H9 (cell line): ENCODE measurements at regions not wholly inside any gene's neighbourhood (a gene's known extent, or its start where the extent isn't known, plus 50 kb on each side); places are given as distances from the start of the nearest gene placed in this dataset.
"Not testable (repeated sequence)": the region's sequence is repeated elsewhere in the genome, so short reads cannot be mapped to it uniquely, and the experiment has no call there.

Experiments
- DNase-seq: peaks from one replicate; pipeline ENCODE4 v3.0.0-alpha.2; 2017
- H2AFZ ChIP-seq: one replicate; pipeline ENCODE4 v1.6.1; 2013; ENCODE audit warnings: mild to moderate bottlenecking, low read length, control low read depth, moderate library complexity
- H2AK5ac ChIP-seq: 2 replicates; pipeline ENCODE4 v1.6.1; 2013; ENCODE audit warnings: low read length, control low read depth, mixed read lengths; ENCODE audit not compliant: insufficient read length
- H2BK120ac ChIP-seq: one replicate; pipeline ENCODE4 v1.6.1; 2013; ENCODE audit warnings: low read depth, mild to moderate bottlenecking, low read length, control low read depth, inconsistent platforms; ENCODE audit not compliant: poor library complexity, severe bottlenecking
- H2BK12ac ChIP-seq: 2 replicates; pipeline ENCODE4 v1.6.1; 2013; ENCODE audit warnings: low read length, control low read depth, mixed read lengths, low read depth; ENCODE audit not compliant: insufficient read length
- H2BK15ac ChIP-seq: 2 replicates; pipeline ENCODE4 v1.6.1; 2013; ENCODE audit warnings: low read depth, low read length, control low read depth
- H2BK20ac ChIP-seq: one replicate; pipeline ENCODE4 v1.6.1; 2013; ENCODE audit warnings: low read depth, mild to moderate bottlenecking, low read length, control low read depth, inconsistent platforms; ENCODE audit not compliant: poor library complexity, severe bottlenecking
- H2BK5ac ChIP-seq: 2 replicates; pipeline ENCODE4 v1.6.1; 2013; ENCODE audit warnings: low read length, control low read depth, mixed read lengths; ENCODE audit not compliant: insufficient read length
- H3K14ac ChIP-seq: 2 replicates; pipeline ENCODE4 v1.6.1; 2013; ENCODE audit warnings: low read length, control low read depth; ENCODE audit not compliant: insufficient read depth
- H3K18ac ChIP-seq: 2 replicates; pipeline ENCODE4 v1.6.1; 2013; ENCODE audit warnings: low read depth, mild to moderate bottlenecking, mixed read lengths, low read length, control low read depth; ENCODE audit not compliant: insufficient read length
- H3K23ac ChIP-seq: 2 replicates; pipeline ENCODE4 v1.6.1; 2013; ENCODE audit warnings: low read length, control low read depth, mixed read lengths, low read depth; ENCODE audit not compliant: insufficient read length
- H3K23me2 ChIP-seq: 2 replicates; pipeline ENCODE4 v1.6.1; 2013; ENCODE audit warnings: low read depth, mild to moderate bottlenecking, mixed read lengths, low read length, control low read depth; ENCODE audit not compliant: insufficient read length, poor library complexity, severe bottlenecking
- H3K27ac ChIP-seq: 2 replicates; pipeline ENCODE4 v1.5.1; 2013; ENCODE audit warnings: low read length, control low read depth, mixed read lengths, low read depth; ENCODE audit not compliant: insufficient read length
- H3K27me3 ChIP-seq: 2 replicates; pipeline ENCODE4 v1.6.1; 2013; ENCODE audit warnings: low read length, control low read depth, inconsistent platforms; ENCODE audit not compliant: insufficient read depth
- H3K4ac ChIP-seq: 2 replicates; pipeline ENCODE4 v1.6.1; 2013; ENCODE audit warnings: low read depth, mild to moderate bottlenecking, control low read depth, inconsistent platforms, low read length, moderate library complexity
- H3K4me1 ChIP-seq: 2 replicates; pipeline ENCODE4 v1.6.1; 2013; ENCODE audit warnings: low read length, control low read depth, inconsistent platforms; ENCODE audit not compliant: insufficient read depth
- H3K4me2 ChIP-seq: 2 replicates; pipeline ENCODE4 v1.6.1; 2013; ENCODE audit warnings: low read length, control low read depth, mixed read lengths; ENCODE audit not compliant: insufficient read length, insufficient read depth
- H3K56ac ChIP-seq: 2 replicates; pipeline ENCODE4 v1.6.1; 2013; ENCODE audit warnings: low read depth, mild to moderate bottlenecking, mixed read lengths, low read length, control low read depth; ENCODE audit not compliant: insufficient read length
- H3K79me1 ChIP-seq: 2 replicates; pipeline ENCODE4 v1.6.1; 2013; ENCODE audit warnings: low read depth, mild to moderate bottlenecking, moderate library complexity, low read length, control low read depth, inconsistent platforms; ENCODE audit not compliant: insufficient read depth, poor library complexity, severe bottlenecking
- H3K79me2 ChIP-seq: 2 replicates; pipeline ENCODE4 v1.6.1; 2013; ENCODE audit warnings: low read length, control low read depth, inconsistent platforms; ENCODE audit not compliant: insufficient read depth
- H3K9ac ChIP-seq: 2 replicates; pipeline ENCODE4 v1.6.1; 2013; ENCODE audit warnings: low read length, control low read depth, mixed read lengths; ENCODE audit not compliant: insufficient read length; ENCODE audit errors: extremely low read depth
- H3K9me3 ChIP-seq: one replicate; pipeline ENCODE4 v1.6.1; 2013; ENCODE audit warnings: low read depth, low read length, inconsistent platforms; ENCODE audit not compliant: control insufficient read depth
- H3T11ph ChIP-seq: one replicate; pipeline ENCODE4 v1.6.1; 2013; ENCODE audit warnings: mild to moderate bottlenecking, low read length, control low read depth, inconsistent platforms
- H4K20me1 ChIP-seq: one replicate; pipeline ENCODE4 v1.6.1; 2013; ENCODE audit not compliant: control insufficient read depth, insufficient read length, insufficient read depth
- H4K5ac ChIP-seq: 2 replicates; pipeline ENCODE4 v1.6.1; 2013; ENCODE audit warnings: low read depth, mild to moderate bottlenecking, mixed read lengths, low read length, control low read depth; ENCODE audit not compliant: insufficient read length
- H4K8ac ChIP-seq: replicated peaks from 2 replicates; pipeline ENCODE4 v1.6.1; 2013; ENCODE audit warnings: low read length, control low read depth, mixed read lengths, low read depth; ENCODE audit not compliant: insufficient read length
- H4K91ac ChIP-seq: 2 replicates; pipeline ENCODE4 v1.6.1; 2013; ENCODE audit warnings: low read depth, mild to moderate bottlenecking, moderate library complexity, mixed read lengths, low read length, control low read depth; ENCODE audit not compliant: insufficient read length
- H3K27ac Mint-ChIP-seq, 3 experiments: 2 replicates in 2 of 3; 3 replicates in 1 of 3; pipeline ENCODE4 v1.8.0; 2020 to 2021; ENCODE audit warnings: mixed read lengths in 3 of 3, mild to moderate bottlenecking in 1 of 3, moderate library complexity in 1 of 3
- H3K27me3 Mint-ChIP-seq: 2 replicates; pipeline ENCODE4 v1.8.0; 2021; ENCODE audit warnings: low read depth, mild to moderate bottlenecking, moderate library complexity, mixed read lengths
- H3K36me3 Mint-ChIP-seq, 3 experiments: 2 replicates in 2 of 3; 3 replicates in 1 of 3; pipeline ENCODE4 v1.8.0; 2020 to 2021; ENCODE audit warnings: low read depth in 3 of 3, mixed read lengths in 3 of 3; ENCODE audit not compliant: insufficient read depth in 1 of 3
- H3K4me1 Mint-ChIP-seq, 2 experiments: 2 replicates each; pipeline ENCODE4 v1.8.0; 2020; ENCODE audit warnings: mixed read lengths in 2 of 2
- H3K4me3 Mint-ChIP-seq, 2 experiments: 2 replicates in 1 of 2; 3 replicates in 1 of 2; pipeline ENCODE4 v1.8.0; 2020 to 2021; ENCODE audit warnings: mild to moderate bottlenecking in 2 of 2, mixed read lengths in 2 of 2, moderate library complexity in 1 of 2
- H3K9me3 Mint-ChIP-seq, 2 experiments: 2 replicates in 1 of 2; 3 replicates in 1 of 2; pipeline ENCODE4 v1.8.0; 2020; ENCODE audit warnings: mild to moderate bottlenecking in 2 of 2, mixed read lengths in 2 of 2, moderate library complexity in 1 of 2
- WGBS: extraction: QIAGEN DNeasy Blood & Tissue Kit; methylation state at CpG from one replicate; pipeline ENCODE4 v1.1.7; 2013; ENCODE audit warnings: missing lambda C conversion rate, low lambda C conversion rate, mixed read lengths; ENCODE audit not compliant: insufficient read length; ENCODE audit errors: extremely low coverage; 5-methylcytosine and 5-hydroxymethylcytosine counted together

DNA sequence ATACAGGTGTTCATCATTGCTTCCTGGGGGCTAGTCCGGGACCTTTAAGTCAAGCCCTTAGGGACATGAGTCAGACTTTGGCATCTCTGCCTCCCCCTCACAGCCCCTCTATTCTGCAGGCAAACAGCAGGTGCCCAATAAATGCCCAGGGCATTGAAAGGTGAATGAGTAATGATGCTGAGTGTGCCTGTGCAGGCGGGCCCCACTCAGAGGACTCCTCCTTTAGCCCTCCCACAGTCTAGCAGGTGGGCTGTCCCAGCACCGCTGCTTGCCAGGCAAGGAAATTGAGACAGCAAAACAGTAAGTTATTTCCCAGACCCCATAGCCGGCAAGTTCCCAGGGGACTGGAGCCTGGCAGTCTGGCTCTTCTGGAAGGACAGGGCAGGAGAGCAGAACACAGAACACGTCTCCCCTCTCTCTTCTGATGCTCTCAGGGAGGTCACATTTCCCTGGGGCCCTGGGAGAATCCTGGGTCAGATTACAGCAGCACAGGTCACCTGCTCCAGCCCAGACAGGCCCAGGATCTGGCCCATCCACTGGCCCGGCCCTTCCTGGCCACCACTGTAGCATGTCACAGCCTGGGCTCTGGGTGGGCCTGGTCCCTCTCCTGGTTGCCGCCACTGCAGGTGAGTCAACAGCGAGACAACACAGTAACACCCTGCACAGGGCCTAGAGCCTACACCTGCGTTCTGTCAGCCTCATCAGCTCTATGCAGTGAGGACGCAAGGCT, 108.7 kb upstream of the MTLN start:
- not testable (repeated sequence) for H3K4me3 Mint-ChIP-seq, H3K79me2 ChIP-seq, H2BK12ac ChIP-seq, H2BK120ac ChIP-seq, H3K4me1 Mint-ChIP-seq, H3K14ac ChIP-seq, H3K9ac ChIP-seq, H2AK5ac ChIP-seq, H4K8ac ChIP-seq, H3K79me1 ChIP-seq, H3K18ac ChIP-seq, H3K4ac ChIP-seq, H2BK5ac ChIP-seq, H3K27ac ChIP-seq, H3K4me2 ChIP-seq, H2BK15ac ChIP-seq, H3K9me3 ChIP-seq, H4K91ac ChIP-seq, H2BK20ac ChIP-seq, DNase-seq, H3K36me3 Mint-ChIP-seq, H3K23me2 ChIP-seq, H3K56ac ChIP-seq, H4K20me1 ChIP-seq, H2AFZ ChIP-seq, H3K27ac Mint-ChIP-seq, H3K9me3 Mint-ChIP-seq, H3K4me1 ChIP-seq, H3K23ac ChIP-seq, H3K27me3 ChIP-seq, H3T11ph ChIP-seq, H4K5ac ChIP-seq, H3K27me3 Mint-ChIP-seq
- WGBS = no CpG with 5 or more reads among the region's 10 CpGs

DNA sequence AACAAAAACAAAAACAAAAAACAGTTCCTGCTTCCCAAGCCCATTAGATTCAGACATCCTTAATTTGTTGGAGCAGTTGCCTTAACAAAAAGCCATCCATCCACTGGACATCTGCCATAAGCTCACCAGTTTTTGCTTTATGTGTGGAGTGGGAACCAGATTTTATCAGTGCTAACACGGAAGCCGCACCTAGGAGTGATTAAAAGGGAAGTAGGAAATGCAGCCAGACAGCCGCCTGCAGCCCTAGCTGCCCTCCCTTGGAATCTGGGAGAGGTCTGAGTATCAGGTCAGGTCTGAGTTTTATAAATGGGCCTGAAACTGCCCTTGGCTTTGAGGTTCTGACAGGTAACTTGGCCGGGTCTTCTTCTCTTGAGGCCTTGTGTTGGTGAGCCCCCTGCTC, 106.6 kb upstream of the MTLN start:
- H3K4me3 Mint-ChIP-seq, H3K27ac Mint-ChIP-seq, H4K8ac ChIP-seq, H3K14ac ChIP-seq, H3K79me1 ChIP-seq, H3K27ac ChIP-seq, H3K23ac ChIP-seq, H3T11ph ChIP-seq, H3K18ac ChIP-seq, H3K9me3 ChIP-seq, H3K9ac ChIP-seq, H3K23me2 ChIP-seq, H3K4me1 Mint-ChIP-seq, H2BK5ac ChIP-seq, H3K9me3 Mint-ChIP-seq, H3K79me2 ChIP-seq, DNase-seq, H3K4me2 ChIP-seq, H4K20me1 ChIP-seq, H3K36me3 Mint-ChIP-seq, H2BK12ac ChIP-seq, H2AFZ ChIP-seq, H2AK5ac ChIP-seq, H3K27me3 Mint-ChIP-seq, H4K91ac ChIP-seq, H2BK15ac ChIP-seq, H3K56ac ChIP-seq, H3K27me3 ChIP-seq, H3K4me1 ChIP-seq, H2BK20ac ChIP-seq, H2BK120ac ChIP-seq, H4K5ac ChIP-seq, H3K4ac ChIP-seq: not testable (repeated sequence)
- WGBS = no CpG with 5 or more reads among the region's 4 CpGs
